Astrocyte (in vitro differentiated cells and primary cell): ENCODE measurements at regions not wholly inside any gene's neighbourhood (a gene's known extent, or its start where the extent isn't known, plus 50 kb on each side); places are given as distances from the start of the nearest gene placed in this dataset.

ENCODE experiments used
- EZH2 ChIP-seq: IDR thresholded peaks from 2 replicates; pipeline ENCODE4 v1.6.1; 2012; ENCODE audit warnings: mild to moderate bottlenecking, low read length, inconsistent platforms; ENCODE audit not compliant: insufficient read depth
- TF ChIP-seq, protein P1 (sequence below): IDR thresholded peaks from 2 replicates; pipeline ENCODE4 v1.5.1; 2011; ENCODE audit warnings: low read depth, mild to moderate bottlenecking, inconsistent platforms, low read length, moderate library complexity; ENCODE audit not compliant: insufficient read depth

DNA sequence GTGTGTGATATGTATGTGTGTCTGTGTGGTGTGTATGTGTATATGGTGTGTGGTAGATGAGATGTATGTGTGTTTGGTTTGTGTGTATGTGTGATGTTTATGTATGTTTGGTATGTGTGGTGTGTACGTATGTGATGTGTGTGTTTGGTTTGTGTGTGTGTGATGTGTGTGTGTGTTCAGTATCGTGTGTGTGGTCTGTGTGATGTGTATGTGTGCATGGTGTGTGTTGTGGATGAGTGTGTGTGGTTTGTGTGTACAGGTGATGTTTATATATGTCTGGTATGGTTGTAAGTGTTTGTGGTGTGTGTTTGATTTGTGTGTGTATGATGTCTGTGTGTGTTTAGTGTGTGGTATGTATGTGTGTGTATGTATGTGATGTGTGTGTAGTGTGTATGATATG lies 199.4 kb downstream of the SUDS3 start:
- TF ChIP-seq, protein P1, sequence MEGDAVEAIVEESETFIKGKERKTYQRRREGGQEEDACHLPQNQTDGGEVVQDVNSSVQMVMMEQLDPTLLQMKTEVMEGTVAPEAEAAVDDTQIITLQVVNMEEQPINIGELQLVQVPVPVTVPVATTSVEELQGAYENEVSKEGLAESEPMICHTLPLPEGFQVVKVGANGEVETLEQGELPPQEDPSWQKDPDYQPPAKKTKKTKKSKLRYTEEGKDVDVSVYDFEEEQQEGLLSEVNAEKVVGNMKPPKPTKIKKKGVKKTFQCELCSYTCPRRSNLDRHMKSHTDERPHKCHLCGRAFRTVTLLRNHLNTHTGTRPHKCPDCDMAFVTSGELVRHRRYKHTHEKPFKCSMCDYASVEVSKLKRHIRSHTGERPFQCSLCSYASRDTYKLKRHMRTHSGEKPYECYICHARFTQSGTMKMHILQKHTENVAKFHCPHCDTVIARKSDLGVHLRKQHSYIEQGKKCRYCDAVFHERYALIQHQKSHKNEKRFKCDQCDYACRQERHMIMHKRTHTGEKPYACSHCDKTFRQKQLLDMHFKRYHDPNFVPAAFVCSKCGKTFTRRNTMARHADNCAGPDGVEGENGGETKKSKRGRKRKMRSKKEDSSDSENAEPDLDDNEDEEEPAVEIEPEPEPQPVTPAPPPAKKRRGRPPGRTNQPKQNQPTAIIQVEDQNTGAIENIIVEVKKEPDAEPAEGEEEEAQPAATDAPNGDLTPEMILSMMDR: no peak
- no peak for TF ChIP-seq EZH2
